Rectal smooth muscle tissue (tissue), 1 donor: ENCODE measurements at regions not wholly inside any gene's neighbourhood (a gene's known extent, or its start where the extent isn't known, plus 50 kb on each side); places are given as distances from the start of the nearest gene placed in this dataset.

Experiments
- H3K27ac ChIP-seq: one replicate; pipeline ENCODE4 v1.7.0; 2013; ENCODE audit warnings: low read depth, low read length, inconsistent platforms
- H3K27me3 ChIP-seq: one replicate; pipeline ENCODE4 v1.7.0; 2013; ENCODE audit warnings: low read length; ENCODE audit not compliant: control insufficient read depth, insufficient read depth
- H3K36me3 ChIP-seq: one replicate; pipeline ENCODE4 v1.7.0; 2013; ENCODE audit warnings: low read length; ENCODE audit not compliant: control insufficient read depth, insufficient read depth
- H3K4me1 ChIP-seq: one replicate; pipeline ENCODE4 v1.7.0; 2013; ENCODE audit warnings: low read length; ENCODE audit not compliant: control insufficient read depth, insufficient read depth
- H3K4me3 ChIP-seq: one replicate; pipeline ENCODE4 v1.7.0; 2013; ENCODE audit warnings: low read length
- H3K9ac ChIP-seq: one replicate; pipeline ENCODE4 v1.7.0; 2013; ENCODE audit warnings: low read length

DNA sequence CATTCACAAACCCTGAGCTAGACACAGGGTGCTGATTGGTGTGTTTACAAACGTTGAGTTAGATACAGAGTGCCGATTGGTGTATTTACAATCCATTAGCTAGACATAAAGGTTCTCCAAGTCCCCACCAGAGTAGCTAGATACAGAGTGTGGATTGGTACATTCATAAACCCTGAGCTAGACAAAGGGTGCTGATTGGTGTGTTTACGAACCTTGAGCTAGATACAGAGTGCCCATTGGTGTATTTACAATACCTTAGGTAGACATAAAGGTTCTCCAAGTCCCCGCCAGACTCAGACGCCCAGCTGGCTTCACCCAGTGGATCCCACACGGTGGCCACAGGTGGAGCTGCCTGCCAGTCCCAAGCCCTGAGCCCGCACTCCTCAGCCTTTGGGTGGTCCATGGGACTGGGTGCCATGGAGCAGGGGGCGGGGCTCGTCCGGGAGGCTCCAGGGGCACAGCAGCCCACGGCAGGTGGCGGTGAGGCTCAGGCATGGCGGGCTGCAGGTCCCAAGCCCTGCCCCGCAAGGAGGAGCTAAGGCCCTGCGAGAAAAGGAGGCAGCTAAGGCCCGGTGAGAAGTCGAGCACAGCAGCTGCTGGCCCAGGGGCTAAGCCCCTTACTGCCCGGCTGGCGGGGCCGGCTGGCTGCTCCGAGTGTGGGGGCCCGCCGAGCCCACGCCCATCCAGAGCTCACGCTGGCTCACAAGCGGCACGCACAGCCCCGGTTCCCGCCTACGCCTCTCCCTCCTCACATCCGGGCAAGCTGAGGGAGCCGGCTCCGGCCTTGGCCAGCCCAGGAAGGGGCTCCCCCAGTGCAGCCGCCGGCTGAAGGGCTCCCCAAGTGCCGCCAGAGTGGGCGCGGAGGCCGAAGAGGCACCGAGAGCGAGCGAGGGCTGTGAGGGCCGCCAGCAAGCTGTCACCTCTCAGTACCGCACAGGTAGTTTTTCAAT, 1039.2 kb upstream of the CDH9 start:
- H3K36me3 ChIP-seq = no peaks in the 10 kb centered on the region
- H3K9ac ChIP-seq = no peak overlapping the region
- H3K27ac ChIP-seq = no peak overlapping the region
- no peaks in the 10 kb centered on the region for H3K4me1 ChIP-seq
- H3K27me3 ChIP-seq = no peaks in the 10 kb centered on the region
- H3K4me3 ChIP-seq = no peak overlapping the region

DNA sequence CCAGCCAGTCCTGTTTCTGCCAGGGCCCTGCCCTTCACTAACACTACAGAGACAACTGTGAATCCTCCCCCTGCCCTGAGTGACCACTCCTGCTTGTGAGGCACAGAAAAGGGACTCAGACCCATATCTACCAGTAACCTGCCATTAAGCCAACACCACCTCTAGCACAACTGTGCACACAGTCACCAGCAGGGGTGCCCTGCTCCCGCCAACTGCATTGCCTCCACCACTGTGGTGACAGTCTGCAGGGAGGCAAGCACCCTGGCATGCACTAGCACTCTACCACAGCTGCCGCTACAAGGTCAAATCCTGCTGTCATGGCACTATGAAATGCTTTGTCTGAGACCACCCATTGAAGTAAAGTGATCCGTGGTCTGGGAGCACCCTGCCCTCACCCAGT, 1028.5 kb upstream of the CDH9 start:
- H3K36me3 ChIP-seq = no peaks in the 10 kb centered on the region
- no peak overlapping the region for H3K4me3 ChIP-seq
- no peak overlapping the region for H3K9ac ChIP-seq
- no peaks in the 10 kb centered on the region for H3K27me3 ChIP-seq
- no peaks in the 10 kb centered on the region for H3K4me1 ChIP-seq
- no peak overlapping the region for H3K27ac ChIP-seq

DNA sequence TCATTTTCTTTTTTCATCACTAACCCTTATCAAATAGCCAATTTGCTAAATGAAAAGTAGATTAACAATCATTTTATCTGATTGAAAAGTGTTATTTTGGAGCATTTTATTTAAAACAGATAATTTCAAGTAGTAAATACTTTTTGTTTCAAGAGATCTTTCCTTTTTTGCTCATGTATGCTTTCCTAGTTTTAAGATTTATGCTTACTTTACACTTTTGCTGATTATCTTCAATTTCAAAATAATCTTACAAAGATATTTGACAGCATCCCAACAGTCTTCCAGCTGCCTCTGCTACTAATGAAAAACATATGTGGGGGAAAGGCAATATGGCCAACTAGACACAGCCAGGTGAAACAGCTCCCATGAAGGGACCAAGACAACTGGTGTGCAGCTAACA, 1027.3 kb upstream of the CDH9 start:
- Histone ChIP-seq H3K4me1 (no peaks in the 10 kb centered on the region), H3K9ac (no peak overlapping the region), H3K27me3 (no peaks in the 10 kb centered on the region), H3K27ac (no peak overlapping the region), H3K36me3 (no peaks in the 10 kb centered on the region), H3K4me3 (no peak overlapping the region)

DNA sequence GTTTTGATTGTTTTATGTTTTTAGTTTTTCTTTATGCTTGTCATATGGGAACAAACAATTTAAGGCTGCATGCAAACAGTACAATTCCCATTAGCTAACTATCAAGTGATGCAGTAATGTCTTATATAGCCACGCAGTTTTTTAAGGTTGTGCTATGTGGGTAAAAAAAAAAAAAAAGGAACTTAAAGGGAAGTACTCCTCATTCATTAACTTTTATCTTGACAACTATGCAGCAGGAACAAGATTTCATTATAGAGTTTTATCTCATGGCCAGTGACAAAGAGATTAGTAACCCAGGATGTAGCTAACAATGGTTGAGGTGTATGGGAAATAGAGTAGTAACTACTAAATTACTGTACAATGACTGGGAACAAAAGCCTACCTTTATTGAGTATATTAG, 1008.2 kb upstream of the CDH9 start:
- no peaks in the 10 kb centered on the region for H3K4me1 ChIP-seq
- H3K27ac ChIP-seq = no peak overlapping the region
- no peak overlapping the region for H3K4me3 ChIP-seq
- no peak overlapping the region for H3K9ac ChIP-seq
- H3K36me3 ChIP-seq = no peaks in the 10 kb centered on the region
- H3K27me3 ChIP-seq = no peaks in the 10 kb centered on the region

DNA sequence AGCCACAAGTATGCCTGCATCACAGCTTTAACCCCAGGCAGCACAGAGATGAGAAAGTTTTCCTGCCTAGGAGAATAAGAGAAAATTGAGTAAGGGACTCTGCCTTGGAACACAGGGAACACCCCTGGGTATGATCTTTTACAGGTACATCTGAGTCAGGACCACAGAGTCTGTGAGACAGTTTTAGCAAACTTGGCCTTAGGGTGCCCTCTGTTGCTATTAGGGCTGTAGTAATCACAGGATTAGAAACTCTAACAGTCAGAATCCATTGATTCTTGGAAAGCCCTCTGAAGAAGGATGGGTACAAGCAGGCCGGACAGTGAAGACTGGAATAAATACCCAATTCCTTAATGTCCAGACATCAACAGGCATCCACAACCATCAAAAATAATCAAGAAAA, 989.5 kb upstream of the CDH9 start:
- Histone ChIP-seq H3K36me3 (no peaks in the 10 kb centered on the region), H3K27me3 (no peaks in the 10 kb centered on the region), H3K27ac (no peak overlapping the region), H3K4me3 (no peak overlapping the region), H3K9ac (no peak overlapping the region), H3K4me1 (no peaks in the 10 kb centered on the region)

DNA sequence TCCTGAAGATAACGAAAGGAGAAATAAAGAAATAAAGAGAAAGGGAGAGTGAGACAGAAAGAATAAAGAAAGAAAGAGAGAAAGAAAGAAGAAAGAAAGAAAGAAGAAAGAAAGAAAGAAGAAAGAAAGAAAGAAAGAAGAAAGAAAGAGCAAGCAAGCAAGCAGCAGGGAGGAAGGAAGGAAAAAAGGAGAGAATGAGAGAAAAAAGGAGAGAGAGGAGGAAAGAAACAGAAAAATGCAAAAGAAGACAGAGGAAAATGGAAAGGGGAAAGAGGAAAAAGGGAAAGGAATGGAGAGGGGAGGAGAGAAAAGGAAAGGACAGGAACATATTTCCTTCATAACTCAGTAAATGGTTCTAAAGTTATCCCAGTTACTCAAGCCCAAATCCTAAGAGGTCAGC, 978.8 kb upstream of the CDH9 start:
- H3K4me1 ChIP-seq = no peaks in the 10 kb centered on the region
- no peaks in the 10 kb centered on the region for H3K27me3 ChIP-seq
- H3K9ac ChIP-seq = no peak overlapping the region
- no peak overlapping the region for H3K27ac ChIP-seq
- no peaks in the 10 kb centered on the region for H3K36me3 ChIP-seq
- no peak overlapping the region for H3K4me3 ChIP-seq

DNA sequence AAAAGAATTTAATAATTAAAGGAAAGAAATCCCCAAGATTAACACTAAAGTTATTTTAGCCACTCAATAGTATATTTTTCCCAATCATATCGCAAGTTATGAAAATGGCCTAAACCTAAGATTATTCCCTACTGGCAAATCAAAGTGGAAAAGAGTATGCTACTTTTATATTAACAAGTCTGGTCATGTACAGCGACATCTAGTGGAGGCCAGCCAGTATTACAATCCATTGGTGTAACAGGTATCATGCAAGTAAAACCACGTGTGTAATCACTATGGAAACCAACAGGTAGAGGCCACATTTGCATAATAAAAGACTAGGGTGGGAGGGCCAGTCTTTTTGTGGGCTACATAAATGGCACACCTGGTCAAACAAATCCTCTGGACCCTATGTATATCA, 976.4 kb upstream of the CDH9 start:
- H3K4me3 ChIP-seq = no peak overlapping the region
- H3K36me3 ChIP-seq = no peaks in the 10 kb centered on the region
- H3K9ac ChIP-seq = no peak overlapping the region
- no peaks in the 10 kb centered on the region for H3K4me1 ChIP-seq
- no peak overlapping the region for H3K27ac ChIP-seq
- H3K27me3 ChIP-seq = no peaks in the 10 kb centered on the region

DNA sequence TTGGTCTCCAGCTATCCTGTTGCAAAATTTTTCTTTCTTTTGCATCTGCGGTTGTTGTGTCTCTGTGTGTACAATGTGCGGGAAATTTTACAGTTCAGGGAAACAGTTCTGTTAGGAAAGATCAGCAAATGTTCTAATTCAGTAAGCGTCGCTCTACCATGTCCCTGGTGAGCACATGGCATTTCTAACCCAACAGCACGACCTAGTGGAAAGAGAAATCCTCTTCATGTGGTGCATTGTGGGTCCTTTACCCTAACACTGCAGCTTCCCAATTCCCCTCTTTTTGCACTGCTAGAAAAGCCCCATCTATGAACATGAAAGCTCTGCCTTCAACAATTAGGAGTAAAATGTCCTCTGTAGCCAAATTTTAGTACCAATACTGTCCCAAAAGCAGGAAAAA, 974.2 kb upstream of the CDH9 start:
- H3K9ac ChIP-seq = no peak overlapping the region
- no peaks in the 10 kb centered on the region for H3K36me3 ChIP-seq
- H3K4me1 ChIP-seq = no peaks in the 10 kb centered on the region
- no peaks in the 10 kb centered on the region for H3K27me3 ChIP-seq
- no peak overlapping the region for H3K27ac ChIP-seq
- no peak overlapping the region for H3K4me3 ChIP-seq

DNA sequence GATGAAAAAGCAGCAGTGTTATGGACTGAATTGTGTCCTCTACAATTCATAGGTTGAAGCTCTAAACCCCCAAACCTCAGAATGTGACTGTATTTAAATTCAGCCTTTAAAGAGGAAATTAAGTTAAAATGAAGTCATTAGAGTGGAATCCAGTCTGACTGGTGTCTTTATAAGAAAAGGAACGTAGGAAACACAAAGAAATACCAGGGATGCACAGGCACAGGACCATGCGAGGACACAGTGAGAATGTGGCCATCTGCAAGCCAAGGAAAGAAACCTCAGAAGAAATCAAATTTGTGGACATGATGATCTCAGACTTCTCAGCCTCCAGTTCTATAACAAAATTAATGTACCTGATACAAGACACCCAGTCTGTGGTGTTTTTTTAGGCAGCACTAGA, 971.2 kb upstream of the CDH9 start:
- Histone ChIP-seq H3K4me1 (no peaks in the 10 kb centered on the region), H3K9ac (no peak overlapping the region)

DNA sequence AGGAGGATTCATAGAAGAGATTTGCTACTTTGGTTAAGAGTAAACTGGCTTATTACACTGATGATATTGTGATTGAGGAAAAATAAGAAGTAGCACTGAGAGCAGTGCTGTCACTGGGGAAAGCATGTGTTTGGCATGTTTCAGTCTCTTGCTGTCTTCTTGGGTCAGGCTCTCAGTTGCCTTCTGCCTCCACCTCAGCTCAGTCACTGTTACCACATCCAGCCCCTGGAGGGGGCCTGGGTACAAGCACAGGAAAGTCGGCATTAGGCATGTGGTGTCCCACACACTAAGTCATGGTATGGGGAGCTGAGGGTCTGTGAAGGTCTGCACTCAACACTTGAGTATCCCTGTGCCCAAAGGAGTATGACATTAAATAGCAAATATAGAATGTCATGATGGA, 958.3 kb upstream of the CDH9 start:
- Histone ChIP-seq H3K27me3 (no peaks in the 10 kb centered on the region), H3K27ac (no peak overlapping the region), H3K4me1 (no peaks in the 10 kb centered on the region), H3K9ac (no peak overlapping the region), H3K36me3 (no peaks in the 10 kb centered on the region), H3K4me3 (no peak overlapping the region)

More for the DNA sequence above, 971.2 kb upstream of the CDH9 start:
- no peak overlapping the region for H3K27ac ChIP-seq
- no peaks in the 10 kb centered on the region for H3K36me3 ChIP-seq
- H3K4me3 ChIP-seq = no peak overlapping the region
- H3K27me3 ChIP-seq = no peaks in the 10 kb centered on the region

DNA sequence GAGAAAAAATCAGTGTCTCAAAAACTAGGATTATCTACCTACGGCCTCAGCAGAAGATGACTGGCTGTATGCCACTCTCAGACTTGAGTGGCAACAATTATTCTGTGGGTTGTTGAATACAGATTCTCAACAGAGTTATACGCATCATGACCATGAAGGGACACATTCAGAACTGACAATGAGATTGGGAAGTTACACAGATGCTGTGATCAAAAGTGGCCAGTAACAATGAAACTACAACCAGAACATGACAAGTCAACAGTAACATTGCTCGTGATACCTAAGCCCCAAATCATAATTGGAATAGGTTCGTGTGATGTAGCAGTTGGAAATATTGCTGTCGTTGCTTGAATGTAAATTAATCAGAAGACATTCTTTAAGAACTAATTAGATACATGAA, 957.5 kb upstream of the CDH9 start:
- Histone ChIP-seq H3K36me3 (no peaks in the 10 kb centered on the region), H3K27me3 (no peaks in the 10 kb centered on the region), H3K27ac (no peak overlapping the region), H3K9ac (no peak overlapping the region), H3K4me3 (no peak overlapping the region), H3K4me1 (no peaks in the 10 kb centered on the region)

DNA sequence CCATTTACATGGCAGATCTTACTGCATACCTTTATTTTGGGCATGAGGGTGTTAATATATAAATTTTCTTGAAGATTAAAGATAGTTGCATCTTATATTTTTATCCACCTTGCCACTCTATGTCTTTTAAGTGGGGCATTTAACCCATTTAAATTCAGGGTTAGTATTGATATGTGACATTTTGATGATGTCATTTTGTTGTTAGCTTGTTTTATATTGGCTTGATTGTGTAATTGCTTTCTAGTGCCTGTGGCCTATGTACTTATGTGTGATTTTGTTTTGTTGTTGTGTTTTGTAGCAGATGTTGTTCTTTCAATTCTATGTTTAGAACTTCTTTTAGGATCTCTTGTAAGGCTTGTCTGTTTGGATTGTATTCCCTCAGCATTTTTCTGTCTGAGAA, 939.9 kb upstream of the CDH9 start:
- Histone ChIP-seq H3K4me3 (no peak overlapping the region), H3K36me3 (no peaks in the 10 kb centered on the region), H3K9ac (no peak overlapping the region), H3K27ac (no peak overlapping the region), H3K27me3 (no peaks in the 10 kb centered on the region), H3K4me1 (no peaks in the 10 kb centered on the region)

DNA sequence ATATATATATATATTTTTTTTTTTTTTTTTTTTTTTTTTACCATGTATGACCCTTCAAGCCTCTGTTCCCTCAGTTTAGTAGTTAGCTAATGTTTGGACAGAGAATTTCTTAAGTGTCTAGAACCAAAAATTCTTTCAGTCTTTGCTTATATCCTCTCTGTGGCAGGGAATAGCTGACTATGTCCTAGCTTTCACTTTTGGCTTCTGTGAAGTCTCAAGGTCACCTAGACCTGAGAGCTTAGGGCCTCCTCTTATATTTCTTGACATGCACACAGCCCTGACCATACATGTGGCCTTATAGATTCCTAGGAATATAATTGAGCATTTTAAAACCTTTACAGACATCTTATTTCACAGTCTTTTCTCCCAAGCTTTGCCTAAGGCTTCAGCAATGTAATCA, 930.8 kb upstream of the CDH9 start:
- H3K27me3 ChIP-seq = no peaks in the 10 kb centered on the region
- no peaks in the 10 kb centered on the region for H3K36me3 ChIP-seq
- H3K27ac ChIP-seq = no peak overlapping the region
- no peaks in the 10 kb centered on the region for H3K4me1 ChIP-seq
- no peak overlapping the region for H3K4me3 ChIP-seq
- no peak overlapping the region for H3K9ac ChIP-seq
